PFSK-1 (cell line): ENCODE measurements at regions not wholly inside any gene's neighbourhood (a gene's known extent, or its start where the extent isn't known, plus 50 kb on each side); places are given as distances from the start of the nearest gene placed in this dataset.

Experiments
- FOXP2 ChIP-seq: optimal IDR thresholded peaks from 2 replicates; pipeline ENCODE3; 2011; ENCODE audit warnings: borderline replicate concordance, control low read depth, inconsistent platforms; ENCODE audit not compliant: insufficient read depth; ENCODE audit errors: extremely low read length, extremely low read depth
- POLR2AphosphoS5 ChIP-seq: IDR thresholded peaks from 2 replicates; pipeline ENCODE4 v1.6.1; 2012; ENCODE audit warnings: low read depth, mild to moderate bottlenecking, control low read depth, low read length, moderate library complexity
- REST ChIP-seq, 2 experiments: IDR thresholded peaks; 2 replicates each; pipeline versions ENCODE4 v1.6.1 to v1.8.0; 2011 to 2012; ENCODE audit warnings: low read depth in 2 of 2, low read length in 2 of 2, control low read depth in 1 of 2, inconsistent platforms in 1 of 2, mild to moderate bottlenecking in 1 of 2, moderate library complexity in 1 of 2; ENCODE audit not compliant: insufficient read depth in 1 of 2
- SIN3A ChIP-seq: IDR thresholded peaks from 2 replicates; pipeline ENCODE4 v1.6.1; 2012; ENCODE audit warnings: mild to moderate bottlenecking, low read length, moderate library complexity, borderline replicate concordance; ENCODE audit not compliant: insufficient read depth
- TAF1 ChIP-seq: IDR thresholded peaks from 2 replicates; pipeline ENCODE4 v1.6.1; 2012; ENCODE audit warnings: low read length, control low read depth, borderline replicate concordance; ENCODE audit not compliant: insufficient read depth

DNA sequence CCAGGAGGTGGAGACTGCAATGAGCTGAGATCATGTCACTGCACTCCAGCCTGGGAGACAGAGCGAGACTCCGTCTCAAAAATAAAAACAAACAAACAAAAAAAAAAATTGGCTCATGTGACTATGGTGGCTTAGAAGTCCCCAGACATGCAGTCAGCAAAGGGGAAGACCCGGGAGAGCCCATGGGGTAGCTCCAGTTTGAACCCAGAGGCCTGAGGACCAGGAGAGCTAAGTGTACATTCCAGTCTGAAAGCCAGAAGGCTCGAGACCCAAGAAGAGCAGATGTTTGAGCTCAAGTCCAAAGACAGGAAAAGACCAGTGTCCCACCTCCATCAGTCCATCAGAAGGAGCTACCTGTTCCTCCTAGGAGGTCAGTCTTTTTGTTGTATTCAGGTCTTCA is 175.2 kb downstream of the TSHZ3 start:
- TF ChIP-seq POLR2AphosphoS5 (no peak), REST (IDR thresholded peaks at IDR 0.05; ENCODE audit: insufficient read depth in 1 of 2, low read depth in 2 of 2, low read length in 2 of 2) (no peak), SIN3A (no peak), FOXP2 (no peak), TAF1 (no peak)
